Glutamatergic neuron (in vitro differentiated cells): ENCODE measurements at regions not wholly inside any gene's neighbourhood (a gene's known extent, or its start where the extent isn't known, plus 50 kb on each side); places are given as distances from the start of the nearest gene placed in this dataset.

Experiments used
- DNase-seq: peaks from one replicate; pipeline ENCODE4 v3.0.0; 2022
- H3K27ac Mint-ChIP-seq: one replicate; pipeline ENCODE4 v1.8.0; 2020; ENCODE audit warnings: mild to moderate bottlenecking, mixed read lengths, inconsistent platforms; ENCODE audit not compliant: unreplicated experiment
- H3K27me3 Mint-ChIP-seq: one replicate; pipeline ENCODE4 v1.8.0; 2020; ENCODE audit warnings: mild to moderate bottlenecking, moderate library complexity, mixed read lengths, inconsistent platforms; ENCODE audit not compliant: unreplicated experiment
- H3K36me3 Mint-ChIP-seq: one replicate; pipeline ENCODE4 v1.8.0; 2020; ENCODE audit warnings: mild to moderate bottlenecking, mixed read lengths, inconsistent platforms; ENCODE audit not compliant: unreplicated experiment
- H3K4me1 Mint-ChIP-seq: one replicate; pipeline ENCODE4 v1.8.0; 2020; ENCODE audit warnings: mild to moderate bottlenecking, low read depth, mixed read lengths, inconsistent platforms; ENCODE audit not compliant: unreplicated experiment
- H3K4me3 Mint-ChIP-seq: one replicate; pipeline ENCODE4 v1.8.0; 2020; ENCODE audit warnings: mild to moderate bottlenecking, mixed read lengths, inconsistent platforms; ENCODE audit not compliant: unreplicated experiment
- H3K9me3 Mint-ChIP-seq: one replicate; pipeline ENCODE4 v1.8.0; 2020; ENCODE audit warnings: mild to moderate bottlenecking, moderate library complexity, mixed read lengths, inconsistent platforms; ENCODE audit not compliant: unreplicated experiment
- TF ChIP-seq, protein P1 (sequence below): fragments of 200-600 bp; sonication (generic); IDR thresholded peaks from one replicate; pipeline ENCODE4 v1.5.0; 2021; ENCODE audit not compliant: partially characterized antibody, unreplicated experiment

DNA sequence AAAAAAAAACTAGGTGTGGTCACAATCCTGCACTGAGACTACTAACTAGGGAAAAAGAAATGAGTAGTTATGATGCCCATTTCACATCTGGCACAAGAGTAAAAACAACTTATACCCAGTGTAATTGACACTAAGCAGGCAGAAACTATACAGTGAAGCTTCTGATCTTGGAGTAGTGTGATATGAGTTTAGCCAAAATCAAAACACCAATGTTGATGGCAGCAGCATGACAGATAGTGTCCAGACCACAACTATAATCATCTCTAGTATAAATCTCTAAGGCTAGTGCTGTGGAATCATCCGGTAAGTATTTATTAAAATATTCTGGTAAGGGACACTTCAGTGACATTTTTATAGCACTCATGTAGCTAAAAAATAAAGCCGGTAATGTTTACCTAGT lies 108.5 kb upstream of the EPHA6 start:
- no peak overlapping the region for H3K27ac Mint-ChIP-seq
- TF ChIP-seq, protein P1, sequence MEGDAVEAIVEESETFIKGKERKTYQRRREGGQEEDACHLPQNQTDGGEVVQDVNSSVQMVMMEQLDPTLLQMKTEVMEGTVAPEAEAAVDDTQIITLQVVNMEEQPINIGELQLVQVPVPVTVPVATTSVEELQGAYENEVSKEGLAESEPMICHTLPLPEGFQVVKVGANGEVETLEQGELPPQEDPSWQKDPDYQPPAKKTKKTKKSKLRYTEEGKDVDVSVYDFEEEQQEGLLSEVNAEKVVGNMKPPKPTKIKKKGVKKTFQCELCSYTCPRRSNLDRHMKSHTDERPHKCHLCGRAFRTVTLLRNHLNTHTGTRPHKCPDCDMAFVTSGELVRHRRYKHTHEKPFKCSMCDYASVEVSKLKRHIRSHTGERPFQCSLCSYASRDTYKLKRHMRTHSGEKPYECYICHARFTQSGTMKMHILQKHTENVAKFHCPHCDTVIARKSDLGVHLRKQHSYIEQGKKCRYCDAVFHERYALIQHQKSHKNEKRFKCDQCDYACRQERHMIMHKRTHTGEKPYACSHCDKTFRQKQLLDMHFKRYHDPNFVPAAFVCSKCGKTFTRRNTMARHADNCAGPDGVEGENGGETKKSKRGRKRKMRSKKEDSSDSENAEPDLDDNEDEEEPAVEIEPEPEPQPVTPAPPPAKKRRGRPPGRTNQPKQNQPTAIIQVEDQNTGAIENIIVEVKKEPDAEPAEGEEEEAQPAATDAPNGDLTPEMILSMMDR: no peak
- no peak overlapping the region for H3K4me3 Mint-ChIP-seq
- no peaks in the 10 kb centered on the region for H3K27me3 Mint-ChIP-seq
- DNase-seq: no peak
- H3K9me3 Mint-ChIP-seq: peaks cover 5% of the 10 kb centered on the region
- H3K4me1 Mint-ChIP-seq: peaks cover 3% of the 10 kb centered on the region
- H3K36me3 Mint-ChIP-seq: no peaks in the 10 kb centered on the region

DNA sequence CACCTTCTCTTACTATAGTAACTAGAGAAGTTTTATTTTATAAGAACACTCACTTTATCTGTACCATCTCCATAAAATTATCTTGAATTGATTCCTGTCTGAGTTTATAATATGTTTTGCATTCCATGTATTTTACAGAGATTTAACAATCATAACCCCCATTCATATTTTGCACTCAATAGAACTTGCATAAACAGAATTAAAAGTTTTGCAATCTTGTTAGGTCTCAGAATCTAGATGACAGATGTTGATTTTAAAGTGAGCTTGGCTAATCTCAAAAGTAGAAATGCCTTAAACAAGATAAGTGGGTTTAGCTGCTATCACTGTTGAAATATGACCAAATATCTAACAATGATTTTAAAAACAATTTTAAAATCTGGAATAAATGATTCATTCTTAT lies 107.9 kb upstream of the EPHA6 start:
- H3K4me1 Mint-ChIP-seq: peaks cover 3% of the 10 kb centered on the region
- no peak for DNase-seq
- H3K27ac Mint-ChIP-seq: no peak overlapping the region
- H3K9me3 Mint-ChIP-seq: peaks cover 5% of the 10 kb centered on the region
- TF ChIP-seq, protein P1: no peak
- no peaks in the 10 kb centered on the region for H3K27me3 Mint-ChIP-seq
- H3K36me3 Mint-ChIP-seq: no peaks in the 10 kb centered on the region
- H3K4me3 Mint-ChIP-seq: no peak overlapping the region

DNA sequence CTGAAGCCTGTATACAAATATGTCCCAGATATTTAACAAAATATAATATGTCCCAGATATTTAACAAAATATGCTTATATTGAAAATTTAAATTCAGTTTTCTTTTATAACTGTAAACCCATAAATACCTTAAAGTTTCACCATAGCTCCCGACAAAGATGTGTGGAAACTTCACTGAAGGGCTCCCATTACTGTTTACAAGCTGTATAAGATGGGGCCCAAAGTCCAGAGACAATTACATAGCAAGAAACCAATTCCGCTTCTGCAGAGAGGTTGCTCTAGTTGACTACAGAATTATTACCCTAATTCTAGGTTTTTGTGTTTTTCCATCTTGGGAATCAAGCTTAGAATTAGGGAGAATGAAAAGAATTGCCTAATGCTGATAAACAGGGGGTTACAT lies 102.6 kb upstream of the EPHA6 start:
- Mint-ChIP-seq H3K27me3 (no peaks in the 10 kb centered on the region), H3K36me3 (no peaks in the 10 kb centered on the region), H3K4me1 (no peaks in the 10 kb centered on the region), H3K9me3 (no peaks in the 10 kb centered on the region), H3K4me3 (no peak overlapping the region), H3K27ac (no peak overlapping the region)
- DNase-seq: no peak
- TF ChIP-seq, protein P1: no peak

DNA sequence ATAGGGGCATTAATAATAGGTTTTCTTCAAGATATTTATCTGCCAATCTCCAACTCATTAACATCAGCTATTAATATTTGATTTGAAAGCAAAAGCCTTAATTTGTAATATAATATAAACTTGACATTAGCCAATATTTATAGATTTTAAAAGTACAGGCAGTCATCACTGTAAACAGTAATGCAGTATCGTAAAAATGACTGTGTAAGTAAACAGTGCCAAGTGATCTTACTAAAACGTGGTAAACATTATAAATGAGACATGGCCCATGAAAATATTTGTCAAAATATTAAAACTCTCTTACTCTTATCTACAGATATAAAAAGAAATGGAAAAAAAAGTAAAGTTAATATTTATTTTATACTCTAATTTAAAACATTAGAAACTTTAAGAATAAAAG lies 101.6 kb upstream of the EPHA6 start:
- no peaks in the 10 kb centered on the region for H3K9me3 Mint-ChIP-seq
- TF ChIP-seq, protein P1: no peak
- no peak overlapping the region for H3K27ac Mint-ChIP-seq
- no peaks in the 10 kb centered on the region for H3K4me1 Mint-ChIP-seq
- no peak overlapping the region for H3K4me3 Mint-ChIP-seq
- H3K36me3 Mint-ChIP-seq: no peaks in the 10 kb centered on the region
- H3K27me3 Mint-ChIP-seq: no peaks in the 10 kb centered on the region
- DNase-seq: no peak

DNA sequence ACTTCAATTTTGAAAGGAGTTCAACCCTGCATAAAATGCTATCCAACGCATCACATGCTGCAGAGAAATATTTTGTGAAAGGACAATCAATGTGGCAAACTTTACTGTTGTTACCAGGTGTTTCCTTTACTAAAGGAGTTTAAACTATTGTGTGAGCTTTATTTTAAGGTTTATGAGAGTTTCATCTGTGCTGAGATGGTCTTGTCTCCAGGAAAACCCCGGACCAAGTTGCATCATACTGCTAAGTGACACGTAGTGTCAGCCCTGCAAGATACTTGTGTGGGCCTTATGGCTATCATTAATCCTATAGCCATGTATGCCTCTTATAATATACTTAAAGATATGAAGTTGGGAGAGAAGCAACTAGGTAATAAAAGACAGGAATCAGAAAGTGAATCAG lies 94.5 kb upstream of the EPHA6 start:
- Mint-ChIP-seq H3K4me1 (peaks cover 4% of the 10 kb centered on the region), H3K36me3 (no peaks in the 10 kb centered on the region), H3K27ac (no peak overlapping the region), H3K4me3 (no peak overlapping the region), H3K9me3 (no peaks in the 10 kb centered on the region), H3K27me3 (peaks cover 2% of the 10 kb centered on the region)
- no peak for DNase-seq
- TF ChIP-seq, protein P1: no peak
